GM23338 (cell line): ENCODE measurements at regions not wholly inside any gene's neighbourhood (a gene's known extent, or its start where the extent isn't known, plus 50 kb on each side); places are given as distances from the start of the nearest gene placed in this dataset.

Experiments used
- ATAC-seq: fragments of 200-7000 bp; cut with Tn5 transposase; 3 replicates; pipeline ENCODE4 v1.9.1; 2020
- DNase-seq: peaks from one replicate; pipeline ENCODE4 v3.0.0-alpha.2; 2015; ENCODE audit warnings: low spot score
- H2AFZ ChIP-seq: fragments of 200-600 bp; sonication (generic); 2 replicates; pipeline ENCODE4 v1.8.0; 2016; ENCODE audit warnings: antibody characterized with exemption, mild to moderate bottlenecking, moderate library complexity
- H3F3A ChIP-seq: fragments of 200-600 bp; sonication (generic); replicated peaks from 2 replicates; pipeline ENCODE4 v1.8.0; 2017; ENCODE audit warnings: antibody characterized with exemption, mixed run types, low read depth
- H3K27ac ChIP-seq: fragments of 200-600 bp; sonication (generic); 2 replicates; pipeline ENCODE4 v1.6.1; 2016; ENCODE audit warnings: low read depth
- H3K27me3 ChIP-seq: fragments of 200-600 bp; sonication (generic); 2 replicates; pipeline ENCODE4 v1.8.0; 2016; ENCODE audit warnings: mild to moderate bottlenecking, mixed run types, moderate library complexity; ENCODE audit not compliant: insufficient read depth
- H3K36me3 ChIP-seq: fragments of 200-600 bp; sonication (generic); 2 replicates; pipeline ENCODE4 v1.8.0; 2016; ENCODE audit warnings: mild to moderate bottlenecking; ENCODE audit not compliant: insufficient read depth
- H3K4me1 ChIP-seq: fragments of 200-600 bp; sonication (generic); 2 replicates; pipeline ENCODE4 v1.8.0; 2016; ENCODE audit warnings: mild to moderate bottlenecking, moderate library complexity; ENCODE audit not compliant: insufficient read depth
- H3K4me2 ChIP-seq: fragments of 200-600 bp; sonication (generic); 2 replicates; pipeline ENCODE4 v1.7.1; 2017; ENCODE audit warnings: mixed run types
- H3K4me3 ChIP-seq: fragments of 200-600 bp; sonication (generic); 2 replicates; pipeline ENCODE4 v1.6.1; 2016; ENCODE audit warnings: mixed run types
- H3K79me2 ChIP-seq: fragments of 200-600 bp; sonication (generic); replicated peaks from 2 replicates; pipeline ENCODE4 v1.8.0; 2017; ENCODE audit warnings: mild to moderate bottlenecking; ENCODE audit not compliant: insufficient read depth
- H3K9me2 ChIP-seq: fragments of 200-600 bp; sonication (generic); 2 replicates; pipeline ENCODE4 v1.8.0; 2017; ENCODE audit not compliant: insufficient read depth
- H4K20me1 ChIP-seq: fragments of 200-600 bp; sonication (generic); replicated peaks from 2 replicates; pipeline ENCODE4 v1.8.0; 2017; ENCODE audit warnings: mild to moderate bottlenecking; ENCODE audit not compliant: insufficient read depth
- H3K27ac Mint-ChIP-seq: 2 replicates; pipeline ENCODE4 v1.8.0; 2020; ENCODE audit warnings: inconsistent platforms, mild to moderate bottlenecking, moderate library complexity, mixed read lengths
- H3K27me3 Mint-ChIP-seq: 3 replicates; pipeline ENCODE4 v1.8.0; 2022; ENCODE audit warnings: low read depth, mild to moderate bottlenecking, moderate library complexity, mixed read lengths, inconsistent platforms; ENCODE audit not compliant: insufficient read depth, poor library complexity
- H3K36me3 Mint-ChIP-seq: 3 replicates; pipeline ENCODE4 v1.8.0; 2021; ENCODE audit warnings: low read depth, mild to moderate bottlenecking, inconsistent platforms, moderate library complexity, mixed read lengths
- H3K4me1 Mint-ChIP-seq: 3 replicates; pipeline ENCODE4 v1.8.0; 2020; ENCODE audit warnings: mild to moderate bottlenecking, inconsistent platforms, mixed read lengths
- H3K4me3 Mint-ChIP-seq: 3 replicates; pipeline ENCODE4 v1.8.0; 2021; ENCODE audit warnings: moderate library complexity, mild to moderate bottlenecking, inconsistent platforms, mixed read lengths
- H3K9me3 Mint-ChIP-seq: 3 replicates; pipeline ENCODE4 v1.8.0; 2020; ENCODE audit warnings: moderate library complexity, mild to moderate bottlenecking, inconsistent platforms, mixed read lengths
- EZH2 ChIP-seq: fragments of 200-600 bp; sonication (generic); IDR thresholded peaks from one replicate; pipeline ENCODE4 v1.8.0; 2017; ENCODE audit warnings: antibody characterized with exemption, mild to moderate bottlenecking, low read depth; ENCODE audit not compliant: unreplicated experiment
- EZH2phosphoT487 ChIP-seq: fragments of 200-600 bp; sonication (generic); IDR thresholded peaks from one replicate; pipeline ENCODE4 v1.8.1; 2018; ENCODE audit warnings: antibody characterized with exemption; ENCODE audit not compliant: unreplicated experiment
- JUNB ChIP-seq: IDR thresholded peaks from one replicate; pipeline ENCODE4 v1.6.1; 2016; ENCODE audit warnings: antibody characterized with exemption; ENCODE audit not compliant: unreplicated experiment
- NANOG ChIP-seq: IDR thresholded peaks from 2 replicates; pipeline ENCODE4 v1.6.1; 2016; ENCODE audit warnings: antibody characterized with exemption, borderline replicate concordance
- POLR2AphosphoS5 ChIP-seq: IDR thresholded peaks from 2 replicates; pipeline ENCODE4 v1.6.1; 2016; ENCODE audit warnings: antibody characterized with exemption, low read depth
- ZNF114 ChIP-seq: fragments of 250-450 bp; sonication (Bioruptor Pico); IDR thresholded peaks from 2 replicates; pipeline ENCODE4 v1.5.0; 2020; ENCODE audit warnings: mild to moderate bottlenecking, moderate library complexity
- ZNF331 ChIP-seq: fragments of 250-450 bp; sonication (Bioruptor Pico); IDR thresholded peaks from 2 replicates; pipeline ENCODE4 v1.5.0; 2020; ENCODE audit warnings: low read depth, mild to moderate bottlenecking, moderate library complexity
- ZNF462 ChIP-seq: fragments of 250-450 bp; sonication (Bioruptor Pico); IDR thresholded peaks from 2 replicates; pipeline ENCODE4 v1.5.0; 2020; ENCODE audit warnings: mild to moderate bottlenecking, moderate library complexity
- TF ChIP-seq, protein P1 (sequence below): IDR thresholded peaks from 2 replicates; pipeline ENCODE4 v1.6.1; 2016; ENCODE audit warnings: antibody characterized with exemption
- TF ChIP-seq, protein P2 (sequence below), 2 experiments: fragments of 200-600 bp in 1 of 2; sonication (generic) in 1 of 2; conservative IDR thresholded peaks; 2 replicates each; pipeline versions ENCODE4 v1.5.1 to v1.6.1; 2016 to 2017; ENCODE audit warnings: antibody characterized with exemption in 2 of 2, low read depth in 2 of 2, mild to moderate bottlenecking in 2 of 2, moderate library complexity in 1 of 2

- no peaks in the 10 kb centered on the region for H3K36me3 ChIP-seq
- H4K20me1 ChIP-seq: no peaks in the 10 kb centered on the region
- no peak overlapping the region for H3K4me3 ChIP-seq
- peaks cover 45% of the 10 kb centered on the region for H3K4me1 Mint-ChIP-seq
- ATAC-seq (no peak), DNase-seq (no peak)
- no peaks in the 10 kb centered on the region for H3K27me3 ChIP-seq
- peaks cover 83% of the 10 kb centered on the region for H3K79me2 ChIP-seq
- H2AFZ ChIP-seq: no peak overlapping the region
- no peak overlapping the region for H3K27ac Mint-ChIP-seq
- no peak overlapping the region for H3K4me2 ChIP-seq
- no peaks in the 10 kb centered on the region for H3F3A ChIP-seq
- H3K4me3 Mint-ChIP-seq: no peak overlapping the region
- no peaks in the 10 kb centered on the region for H3K27me3 Mint-ChIP-seq
- H3K9me3 Mint-ChIP-seq: no peaks in the 10 kb centered on the region
- H3K4me1 ChIP-seq: peaks cover 31% of the 10 kb centered on the region
- TF ChIP-seq ZNF114 (CRISPR knock-in tag) (no peak), POLR2AphosphoS5 (no peak), ZNF331 (no peak), EZH2phosphoT487 (no peak), ZNF462 (CRISPR knock-in tag) (no peak), JUNB (no peak)
- no peaks in the 10 kb centered on the region for H3K9me2 ChIP-seq
- no peak overlapping the region for H3K27ac ChIP-seq
- 0 out of 3 replicates have a peak, but pooled peaks cover 3% of the 10 kb centered on the region for H3K36me3 Mint-ChIP-seq
Observed at GRCh38 chrX:13890806-13891205, 73.9 kb upstream of the GPM6B start.

GRCh38 chrX:13888284-13888683 lies 71.4 kb upstream of the GPM6B start:
- Mint-ChIP-seq H3K27ac (no peak overlapping the region), H3K4me3 (no peak overlapping the region), H3K36me3 (0 out of 3 replicates have a peak, but pooled peaks cover 3% of the 10 kb centered on the region), H3K27me3 (no peaks in the 10 kb centered on the region), H3K4me1 (peaks cover 46% of the 10 kb centered on the region), H3K9me3 (no peaks in the 10 kb centered on the region)
- Histone ChIP-seq H3K79me2 (peaks cover 74% of the 10 kb centered on the region), H3K36me3 (no peaks in the 10 kb centered on the region), H3K27ac (no peak overlapping the region), H3F3A (no peaks in the 10 kb centered on the region), H4K20me1 (no peaks in the 10 kb centered on the region), H3K4me2 (0 out of 2 replicates have a peak overlapping the region, but pooled peaks have one; percentile 8), H2AFZ (no peak overlapping the region), H3K9me2 (no peaks in the 10 kb centered on the region), H3K4me1 (peaks cover 28% of the 10 kb centered on the region), H3K4me3 (no peak overlapping the region), H3K27me3 (no peaks in the 10 kb centered on the region)
- DNase-seq: no peak
- no peak for ATAC-seq
- TF ChIP-seq NANOG (no peak), JUNB (no peak), EZH2 (no peak), ZNF114 (CRISPR knock-in tag) (no peak)
- TF ChIP-seq, protein P1, sequence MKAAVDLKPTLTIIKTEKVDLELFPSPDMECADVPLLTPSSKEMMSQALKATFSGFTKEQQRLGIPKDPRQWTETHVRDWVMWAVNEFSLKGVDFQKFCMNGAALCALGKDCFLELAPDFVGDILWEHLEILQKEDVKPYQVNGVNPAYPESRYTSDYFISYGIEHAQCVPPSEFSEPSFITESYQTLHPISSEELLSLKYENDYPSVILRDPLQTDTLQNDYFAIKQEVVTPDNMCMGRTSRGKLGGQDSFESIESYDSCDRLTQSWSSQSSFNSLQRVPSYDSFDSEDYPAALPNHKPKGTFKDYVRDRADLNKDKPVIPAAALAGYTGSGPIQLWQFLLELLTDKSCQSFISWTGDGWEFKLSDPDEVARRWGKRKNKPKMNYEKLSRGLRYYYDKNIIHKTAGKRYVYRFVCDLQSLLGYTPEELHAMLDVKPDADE: no peak
- TF ChIP-seq, protein P2, sequence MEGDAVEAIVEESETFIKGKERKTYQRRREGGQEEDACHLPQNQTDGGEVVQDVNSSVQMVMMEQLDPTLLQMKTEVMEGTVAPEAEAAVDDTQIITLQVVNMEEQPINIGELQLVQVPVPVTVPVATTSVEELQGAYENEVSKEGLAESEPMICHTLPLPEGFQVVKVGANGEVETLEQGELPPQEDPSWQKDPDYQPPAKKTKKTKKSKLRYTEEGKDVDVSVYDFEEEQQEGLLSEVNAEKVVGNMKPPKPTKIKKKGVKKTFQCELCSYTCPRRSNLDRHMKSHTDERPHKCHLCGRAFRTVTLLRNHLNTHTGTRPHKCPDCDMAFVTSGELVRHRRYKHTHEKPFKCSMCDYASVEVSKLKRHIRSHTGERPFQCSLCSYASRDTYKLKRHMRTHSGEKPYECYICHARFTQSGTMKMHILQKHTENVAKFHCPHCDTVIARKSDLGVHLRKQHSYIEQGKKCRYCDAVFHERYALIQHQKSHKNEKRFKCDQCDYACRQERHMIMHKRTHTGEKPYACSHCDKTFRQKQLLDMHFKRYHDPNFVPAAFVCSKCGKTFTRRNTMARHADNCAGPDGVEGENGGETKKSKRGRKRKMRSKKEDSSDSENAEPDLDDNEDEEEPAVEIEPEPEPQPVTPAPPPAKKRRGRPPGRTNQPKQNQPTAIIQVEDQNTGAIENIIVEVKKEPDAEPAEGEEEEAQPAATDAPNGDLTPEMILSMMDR (conservative IDR thresholded peaks at IDR 0.05; ENCODE audit: low read depth in 2 of 2): no peak
